Activated CD4-positive, alpha-beta T cell treated with anti-CD3 and anti-CD28 coated beads, Interleukin-2, Interleukin-4, amounts not matched to agents 100 ng/mL and 50 ng/mL, durations not matched to agents 16 hours and 8 hours (primary cell): ENCODE measurements at regions not wholly inside any gene's neighbourhood (a gene's known extent, or its start where the extent isn't known, plus 50 kb on each side); places are given as distances from the start of the nearest gene placed in this dataset.

Source experiments
- DNase-seq: peaks from one replicate; pipeline ENCODE4 v3.0.0-alpha.2; 2020; ENCODE audit warnings: low spot score

DNA sequence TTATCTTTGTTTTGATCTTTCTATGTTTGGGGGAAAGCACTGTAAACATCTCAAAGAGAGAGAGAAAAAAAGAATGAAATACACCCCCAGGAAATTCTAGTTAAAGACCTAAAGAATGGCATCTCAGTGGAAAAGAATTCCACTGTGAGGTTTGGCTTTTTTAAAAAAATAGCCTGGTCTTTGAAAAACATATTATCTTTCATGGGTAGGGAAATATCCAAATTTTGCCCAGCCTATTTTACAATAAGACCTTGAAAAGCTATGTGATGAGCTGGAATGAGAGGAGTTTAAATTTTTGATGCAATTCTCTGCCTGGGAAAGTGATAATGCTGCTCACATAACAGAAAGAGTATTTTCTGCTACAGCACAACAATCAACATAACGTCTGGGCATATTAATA is 348.1 kb upstream of the WWC1 start:
- DNase-seq = no peak

DNA sequence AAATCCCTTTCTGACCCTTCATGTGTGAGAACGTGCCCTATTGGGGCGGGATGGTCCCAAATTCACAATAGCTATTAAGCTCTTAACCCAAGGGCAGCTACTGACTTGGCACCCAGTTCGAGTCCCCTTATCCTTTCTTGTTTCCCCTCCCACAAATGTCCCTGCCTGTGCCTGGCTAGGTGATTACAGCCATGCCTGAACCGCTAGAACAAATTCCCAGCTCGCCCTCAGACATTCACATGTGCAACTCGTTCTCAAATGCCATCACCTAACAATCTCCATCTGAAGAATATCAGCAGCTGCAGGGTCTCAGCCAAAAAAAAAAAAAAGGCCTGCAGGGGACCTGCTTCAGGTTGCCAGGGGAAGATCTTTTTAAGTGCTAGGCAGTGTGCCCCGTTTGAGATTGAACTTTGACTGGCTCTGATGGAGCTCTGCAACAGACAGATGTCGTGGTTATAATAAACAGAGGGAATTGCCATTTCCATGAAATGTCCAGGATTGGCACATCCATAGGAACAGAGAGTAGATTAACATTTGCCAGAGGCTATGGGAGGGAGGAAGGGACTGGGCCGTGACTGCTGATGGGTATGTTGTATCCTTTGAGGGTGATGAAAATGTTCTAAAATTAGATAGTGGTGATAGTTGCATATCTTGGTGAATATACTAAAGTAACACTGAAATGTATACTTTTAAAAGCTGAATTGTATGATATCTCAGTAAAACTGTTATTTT is 347.2 kb upstream of the WWC1 start:
- no peak for DNase-seq

GRCh38 chr5:167945542-167946384 is 345.7 kb upstream of the WWC1 start:
- DNase-seq = no peak

GRCh38 chr5:167947306-167947705 is 344.1 kb upstream of the WWC1 start:
- DNase-seq = no peak

DNA sequence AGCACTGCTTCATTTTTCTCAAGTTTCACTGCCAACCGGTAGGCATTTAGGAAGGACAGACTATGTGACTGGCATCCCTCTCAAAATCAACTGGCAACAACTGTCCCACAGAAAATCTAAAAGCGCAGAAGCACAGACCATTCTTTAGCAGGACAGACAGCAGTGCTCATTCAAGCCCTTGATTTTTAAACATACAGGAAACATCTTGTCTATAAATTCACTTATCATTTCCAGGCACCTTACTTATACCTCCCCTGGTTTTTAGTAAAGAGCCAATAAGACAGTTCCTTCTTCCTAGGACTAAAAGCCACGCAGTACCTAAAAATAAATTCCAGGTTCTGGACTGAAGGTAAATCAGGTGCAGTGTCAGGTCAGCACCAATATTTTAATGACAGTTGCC is 343.2 kb upstream of the WWC1 start:
- DNase-seq = no peak

GRCh38 chr5:167949435-167949834 is 342.0 kb upstream of the WWC1 start:
- DNase-seq = peak; percentile 20

GRCh38 chr5:167950126-167950721 is 341.2 kb upstream of the WWC1 start:
- no peak for DNase-seq

DNA sequence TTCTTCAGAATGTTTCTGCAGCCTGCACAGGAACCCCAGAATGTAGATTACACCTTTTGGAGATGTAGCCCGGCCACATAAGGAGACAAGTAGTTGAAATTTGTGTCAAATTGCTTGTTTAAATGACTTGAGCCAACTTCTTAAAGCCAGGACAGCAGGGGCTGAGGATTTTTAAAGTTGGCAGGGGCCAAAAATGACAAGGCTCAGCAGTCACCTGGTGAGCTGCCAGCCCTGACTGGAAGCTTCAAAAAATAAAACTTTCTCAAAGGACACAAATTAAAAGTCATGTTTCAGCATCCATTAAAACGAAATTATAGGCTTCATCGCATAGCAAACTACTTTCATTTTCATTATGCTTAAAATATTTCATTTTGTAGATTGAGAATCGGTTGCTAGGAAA is 340.3 kb upstream of the WWC1 start:
- no peak for DNase-seq

GRCh38 chr5:167952278-167952995 is 339.0 kb upstream of the WWC1 start:
- no peak for DNase-seq

DNA sequence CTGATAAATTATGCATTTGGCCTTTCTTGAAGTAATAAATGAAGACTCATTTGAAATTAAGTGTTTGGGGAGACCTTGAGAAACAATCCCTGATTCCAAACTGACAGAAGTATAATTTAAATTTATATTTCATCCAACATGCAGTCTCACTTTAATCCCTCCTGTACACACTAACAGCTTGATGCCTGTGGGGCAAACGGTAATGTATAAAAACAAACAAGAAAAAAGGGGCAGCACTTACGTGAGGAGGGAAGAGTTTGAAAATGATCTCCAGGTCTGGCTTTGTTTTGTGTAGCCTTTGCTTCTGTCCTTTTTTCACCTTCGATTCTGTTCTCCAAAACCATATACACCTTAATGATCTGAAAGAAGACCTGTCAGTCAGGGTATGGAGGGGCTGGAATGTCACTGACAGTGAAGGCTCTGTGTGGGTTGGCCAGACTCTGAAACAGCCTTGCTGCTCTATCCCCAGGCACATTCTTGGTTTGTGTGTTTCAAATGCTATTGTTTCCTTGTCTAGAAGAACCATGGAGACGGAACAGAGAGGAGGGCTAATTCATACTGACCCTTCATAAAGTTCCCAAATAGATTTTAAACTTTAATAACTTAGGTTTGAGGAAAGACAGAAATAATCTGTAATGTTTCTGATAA is 338.2 kb upstream of the WWC1 start:
- no peak for DNase-seq

DNA sequence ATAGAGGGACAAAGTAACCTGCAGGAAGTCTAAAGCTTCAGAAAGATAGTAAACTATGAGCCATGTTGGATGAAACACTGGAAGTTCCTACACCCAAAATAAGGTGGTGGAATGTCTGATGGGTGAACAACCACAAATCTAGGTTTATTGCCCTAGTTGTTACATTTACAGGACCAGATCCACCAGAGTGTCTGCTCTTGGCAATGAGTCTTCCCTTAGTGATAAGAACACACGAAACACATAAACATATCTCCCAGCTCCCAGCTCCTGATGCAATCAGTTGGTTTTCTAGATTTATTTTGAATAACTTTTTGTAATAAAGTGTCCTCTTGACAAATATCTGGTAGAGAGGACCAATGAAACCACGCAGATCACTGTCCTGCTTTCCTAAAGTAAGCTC is 329.7 kb upstream of the WWC1 start:
- DNase-seq = no peak

- DNase-seq = no peak
These were observed 326.9 kb upstream of the WWC1 start for GRCh38 chr5:167964529-167964928.

- no peak for DNase-seq
These were observed 325.7 kb upstream of the WWC1 start for GRCh38 chr5:167965710-167966109.

GRCh38 chr5:167966979-167967378 is 324.5 kb upstream of the WWC1 start:
- no peak for DNase-seq

- no peak for DNase-seq
These were observed 323.8 kb upstream of the WWC1 start for GRCh38 chr5:167967494-167968177.

DNA sequence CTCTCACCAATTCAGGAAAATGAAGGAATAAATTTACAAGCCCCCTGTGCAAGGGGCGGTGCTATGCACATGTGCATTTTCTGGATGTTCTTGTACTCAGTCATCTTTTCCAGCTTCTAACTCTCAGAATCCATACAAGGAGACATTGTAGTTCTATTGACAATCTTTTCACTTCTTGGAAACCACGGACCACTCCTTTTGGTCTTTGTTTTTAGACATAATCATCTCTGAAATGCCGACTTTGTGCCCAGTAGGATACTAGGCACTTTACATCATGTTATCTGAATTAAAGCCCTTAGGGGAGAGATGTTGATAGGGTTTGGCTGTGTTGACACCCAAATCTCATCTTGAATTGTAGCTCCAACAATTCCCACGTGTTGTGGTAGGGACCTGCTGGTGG is 322.6 kb upstream of the WWC1 start:
- no peak for DNase-seq

DNA sequence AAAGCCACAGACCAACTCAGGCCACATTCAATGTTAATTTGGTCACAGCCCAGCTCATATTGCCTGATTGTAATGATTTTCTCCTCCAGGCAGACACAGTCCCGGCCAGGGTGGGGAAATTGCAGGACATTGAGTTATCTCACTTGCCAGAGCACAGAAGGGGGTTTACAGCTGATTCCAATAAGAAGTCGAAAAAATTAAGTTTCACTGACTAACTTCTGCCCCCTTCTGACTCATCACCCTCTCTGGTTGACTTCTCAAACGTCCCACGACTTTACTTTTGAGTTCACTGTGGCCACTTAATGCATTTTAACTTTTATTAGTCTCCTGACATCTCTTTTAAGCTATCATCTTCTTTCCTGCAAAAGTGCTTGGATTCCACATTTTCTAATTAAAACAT is 321.4 kb upstream of the WWC1 start:
- peak; percentile 1 for DNase-seq

DNA sequence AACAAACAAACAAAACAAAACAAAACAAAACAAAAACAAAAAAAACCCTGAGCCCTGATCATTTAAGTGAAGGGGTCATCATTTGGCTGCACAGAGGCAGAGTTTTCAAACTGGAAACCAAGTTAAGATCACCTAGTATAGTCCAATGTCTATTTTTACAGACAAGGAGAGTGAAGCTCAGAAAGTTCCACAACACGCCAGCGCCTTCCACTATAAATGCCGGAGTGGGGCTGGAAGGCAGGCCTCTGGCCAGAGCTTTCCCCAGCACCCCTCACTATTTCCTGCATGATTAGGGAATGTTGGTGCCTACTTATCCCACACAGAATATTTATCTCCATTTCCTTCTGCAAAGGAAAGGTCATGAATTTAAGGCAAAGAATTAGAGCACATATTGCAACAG is 319.7 kb upstream of the WWC1 start:
- DNase-seq = no peak

DNA sequence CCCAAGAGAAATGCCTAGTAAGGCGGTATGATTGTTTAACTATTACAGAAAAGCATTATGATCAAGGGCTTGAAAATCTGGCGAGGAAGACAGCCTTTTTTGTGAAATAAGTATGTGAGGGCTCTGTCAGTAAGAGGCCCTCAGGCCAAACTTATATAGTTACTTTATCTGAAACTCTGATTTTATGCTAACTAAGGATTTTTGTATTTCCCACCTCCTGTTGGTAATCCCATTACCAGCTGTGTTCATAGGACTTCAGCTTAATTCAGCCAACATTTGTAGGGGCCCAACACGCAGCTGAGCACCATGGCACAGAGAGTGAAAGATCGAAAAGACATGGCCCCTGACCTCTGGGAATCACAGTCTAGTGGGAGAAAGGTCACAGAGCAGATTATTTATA is 318.3 kb upstream of the WWC1 start:
- no peak for DNase-seq

DNA sequence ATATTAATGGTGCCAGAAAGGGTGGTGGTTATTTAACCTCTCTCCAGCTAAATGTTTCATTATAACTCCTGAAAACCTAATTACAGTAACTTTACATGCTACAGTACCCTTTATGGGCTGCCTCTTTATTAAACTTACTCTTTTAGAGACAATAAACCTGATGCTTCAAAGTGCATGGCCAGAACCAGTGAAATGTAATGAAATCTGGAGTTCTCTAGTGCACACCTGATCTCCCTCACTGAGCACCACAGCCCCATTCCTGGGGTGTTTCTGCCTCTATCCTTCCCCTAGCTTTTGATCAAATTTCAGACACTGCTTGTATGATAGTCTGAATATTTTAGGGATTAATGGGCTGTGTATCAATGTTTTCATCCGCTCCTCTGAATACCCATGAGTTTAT is 306.5 kb upstream of the WWC1 start:
- no peak for DNase-seq

GRCh38 chr5:167985373-167985772 is 306.1 kb upstream of the WWC1 start:
- DNase-seq = no peak
